H9 (cell line): ENCODE measurements at regions not wholly inside any gene's neighbourhood (a gene's known extent, or its start where the extent isn't known, plus 50 kb on each side); places are given as distances from the start of the nearest gene placed in this dataset.

Experiments
- DNase-seq: peaks from one replicate; pipeline ENCODE4 v3.0.0-alpha.2; 2017
- H2AFZ ChIP-seq: one replicate; pipeline ENCODE4 v1.6.1; 2013; ENCODE audit warnings: mild to moderate bottlenecking, low read length, control low read depth, moderate library complexity
- H2AK5ac ChIP-seq: 2 replicates; pipeline ENCODE4 v1.6.1; 2013; ENCODE audit warnings: low read length, control low read depth, mixed read lengths; ENCODE audit not compliant: insufficient read length
- H2BK120ac ChIP-seq: one replicate; pipeline ENCODE4 v1.6.1; 2013; ENCODE audit warnings: low read depth, mild to moderate bottlenecking, low read length, control low read depth, inconsistent platforms; ENCODE audit not compliant: poor library complexity, severe bottlenecking
- H2BK12ac ChIP-seq: 2 replicates; pipeline ENCODE4 v1.6.1; 2013; ENCODE audit warnings: low read length, control low read depth, mixed read lengths, low read depth; ENCODE audit not compliant: insufficient read length
- H2BK15ac ChIP-seq: 2 replicates; pipeline ENCODE4 v1.6.1; 2013; ENCODE audit warnings: low read depth, low read length, control low read depth
- H2BK20ac ChIP-seq: one replicate; pipeline ENCODE4 v1.6.1; 2013; ENCODE audit warnings: low read depth, mild to moderate bottlenecking, low read length, control low read depth, inconsistent platforms; ENCODE audit not compliant: poor library complexity, severe bottlenecking
- H2BK5ac ChIP-seq: 2 replicates; pipeline ENCODE4 v1.6.1; 2013; ENCODE audit warnings: low read length, control low read depth, mixed read lengths; ENCODE audit not compliant: insufficient read length
- H3K14ac ChIP-seq: 2 replicates; pipeline ENCODE4 v1.6.1; 2013; ENCODE audit warnings: low read length, control low read depth; ENCODE audit not compliant: insufficient read depth
- H3K18ac ChIP-seq: 2 replicates; pipeline ENCODE4 v1.6.1; 2013; ENCODE audit warnings: low read depth, mild to moderate bottlenecking, mixed read lengths, low read length, control low read depth; ENCODE audit not compliant: insufficient read length
- H3K23ac ChIP-seq: 2 replicates; pipeline ENCODE4 v1.6.1; 2013; ENCODE audit warnings: low read length, control low read depth, mixed read lengths, low read depth; ENCODE audit not compliant: insufficient read length
- H3K23me2 ChIP-seq: 2 replicates; pipeline ENCODE4 v1.6.1; 2013; ENCODE audit warnings: low read depth, mild to moderate bottlenecking, mixed read lengths, low read length, control low read depth; ENCODE audit not compliant: insufficient read length, poor library complexity, severe bottlenecking
- H3K27ac ChIP-seq: 2 replicates; pipeline ENCODE4 v1.5.1; 2013; ENCODE audit warnings: low read length, control low read depth, mixed read lengths, low read depth; ENCODE audit not compliant: insufficient read length
- H3K27me3 ChIP-seq: 2 replicates; pipeline ENCODE4 v1.6.1; 2013; ENCODE audit warnings: low read length, control low read depth, inconsistent platforms; ENCODE audit not compliant: insufficient read depth
- H3K4ac ChIP-seq: 2 replicates; pipeline ENCODE4 v1.6.1; 2013; ENCODE audit warnings: low read depth, mild to moderate bottlenecking, control low read depth, inconsistent platforms, low read length, moderate library complexity
- H3K4me1 ChIP-seq: 2 replicates; pipeline ENCODE4 v1.6.1; 2013; ENCODE audit warnings: low read length, control low read depth, inconsistent platforms; ENCODE audit not compliant: insufficient read depth
- H3K4me2 ChIP-seq: 2 replicates; pipeline ENCODE4 v1.6.1; 2013; ENCODE audit warnings: low read length, control low read depth, mixed read lengths; ENCODE audit not compliant: insufficient read length, insufficient read depth
- H3K56ac ChIP-seq: 2 replicates; pipeline ENCODE4 v1.6.1; 2013; ENCODE audit warnings: low read depth, mild to moderate bottlenecking, mixed read lengths, low read length, control low read depth; ENCODE audit not compliant: insufficient read length
- H3K79me1 ChIP-seq: 2 replicates; pipeline ENCODE4 v1.6.1; 2013; ENCODE audit warnings: low read depth, mild to moderate bottlenecking, moderate library complexity, low read length, control low read depth, inconsistent platforms; ENCODE audit not compliant: insufficient read depth, poor library complexity, severe bottlenecking
- H3K79me2 ChIP-seq: 2 replicates; pipeline ENCODE4 v1.6.1; 2013; ENCODE audit warnings: low read length, control low read depth, inconsistent platforms; ENCODE audit not compliant: insufficient read depth
- H3K9ac ChIP-seq: 2 replicates; pipeline ENCODE4 v1.6.1; 2013; ENCODE audit warnings: low read length, control low read depth, mixed read lengths; ENCODE audit not compliant: insufficient read length; ENCODE audit errors: extremely low read depth
- H3K9me3 ChIP-seq: one replicate; pipeline ENCODE4 v1.6.1; 2013; ENCODE audit warnings: low read depth, low read length, inconsistent platforms; ENCODE audit not compliant: control insufficient read depth
- H3T11ph ChIP-seq: one replicate; pipeline ENCODE4 v1.6.1; 2013; ENCODE audit warnings: mild to moderate bottlenecking, low read length, control low read depth, inconsistent platforms
- H4K20me1 ChIP-seq: one replicate; pipeline ENCODE4 v1.6.1; 2013; ENCODE audit not compliant: control insufficient read depth, insufficient read length, insufficient read depth
- H4K5ac ChIP-seq: 2 replicates; pipeline ENCODE4 v1.6.1; 2013; ENCODE audit warnings: low read depth, mild to moderate bottlenecking, mixed read lengths, low read length, control low read depth; ENCODE audit not compliant: insufficient read length
- H4K8ac ChIP-seq: replicated peaks from 2 replicates; pipeline ENCODE4 v1.6.1; 2013; ENCODE audit warnings: low read length, control low read depth, mixed read lengths, low read depth; ENCODE audit not compliant: insufficient read length
- H4K91ac ChIP-seq: 2 replicates; pipeline ENCODE4 v1.6.1; 2013; ENCODE audit warnings: low read depth, mild to moderate bottlenecking, moderate library complexity, mixed read lengths, low read length, control low read depth; ENCODE audit not compliant: insufficient read length
- H3K27ac Mint-ChIP-seq, 3 experiments: 2 replicates in 2 of 3; 3 replicates in 1 of 3; pipeline ENCODE4 v1.8.0; 2020 to 2021; ENCODE audit warnings: mixed read lengths in 3 of 3, mild to moderate bottlenecking in 1 of 3, moderate library complexity in 1 of 3
- H3K27me3 Mint-ChIP-seq: 2 replicates; pipeline ENCODE4 v1.8.0; 2021; ENCODE audit warnings: low read depth, mild to moderate bottlenecking, moderate library complexity, mixed read lengths
- H3K36me3 Mint-ChIP-seq, 3 experiments: 2 replicates in 2 of 3; 3 replicates in 1 of 3; pipeline ENCODE4 v1.8.0; 2020 to 2021; ENCODE audit warnings: low read depth in 3 of 3, mixed read lengths in 3 of 3; ENCODE audit not compliant: insufficient read depth in 1 of 3
- H3K4me1 Mint-ChIP-seq, 2 experiments: 2 replicates each; pipeline ENCODE4 v1.8.0; 2020; ENCODE audit warnings: mixed read lengths in 2 of 2
- H3K4me3 Mint-ChIP-seq, 2 experiments: 2 replicates in 1 of 2; 3 replicates in 1 of 2; pipeline ENCODE4 v1.8.0; 2020 to 2021; ENCODE audit warnings: mild to moderate bottlenecking in 2 of 2, mixed read lengths in 2 of 2, moderate library complexity in 1 of 2
- H3K9me3 Mint-ChIP-seq, 2 experiments: 2 replicates in 1 of 2; 3 replicates in 1 of 2; pipeline ENCODE4 v1.8.0; 2020; ENCODE audit warnings: mild to moderate bottlenecking in 2 of 2, mixed read lengths in 2 of 2, moderate library complexity in 1 of 2
- CTCF ChIP-seq: fragments of 200-600 bp; sonication (generic); conservative IDR thresholded peaks from 3 replicates; pipeline ENCODE4 v1.8.0; 2021; ENCODE audit warnings: antibody characterized with exemption, mild to moderate bottlenecking
- WGBS: extraction: QIAGEN DNeasy Blood & Tissue Kit; methylation state at CpG from one replicate; pipeline ENCODE4 v1.1.7; 2013; ENCODE audit warnings: missing lambda C conversion rate, low lambda C conversion rate, mixed read lengths; ENCODE audit not compliant: insufficient read length; ENCODE audit errors: extremely low coverage; 5-methylcytosine and 5-hydroxymethylcytosine counted together

GRCh38 chr20:19944772-19945459, 72.2 kb upstream of the NAA20 start:
- H4K91ac ChIP-seq, result no peak overlapping the region
- no peak overlapping the region for H3K27ac ChIP-seq
- Mint-ChIP-seq H3K27me3 (no peaks in the 10 kb centered on the region), H3K27ac (no peak overlapping the region), H3K9me3 (no peaks in the 10 kb centered on the region), H3K36me3 (no peaks in the 10 kb centered on the region), H3K4me1 (peaks cover 4% of the 10 kb centered on the region in 2 experiments; a peak in 2 of 4 replicates), H3K4me3 (no peak overlapping the region)
- no peak overlapping the region for H3K4ac ChIP-seq
- no peaks in the 10 kb centered on the region for H3K9me3 ChIP-seq
- H3K4me1 ChIP-seq, result no peaks in the 10 kb centered on the region
- no peak overlapping the region for H2BK20ac ChIP-seq
- H3K27me3 ChIP-seq, result no peaks in the 10 kb centered on the region
- H3K4me2 ChIP-seq, result no peak overlapping the region
- H3K23me2 ChIP-seq, result no peaks in the 10 kb centered on the region
- no peak overlapping the region for H3K56ac ChIP-seq
- H2BK5ac ChIP-seq, result no peak overlapping the region
- no peak overlapping the region for H4K8ac ChIP-seq
- no peaks in the 10 kb centered on the region for H3K79me2 ChIP-seq
- no CpG with 5 or more reads among the region's 4 CpGs for WGBS
- H3T11ph ChIP-seq, result no peak overlapping the region
- H3K23ac ChIP-seq, result no peak overlapping the region
- TF ChIP-seq CTCF, result no peak
- no peak overlapping the region for H3K18ac ChIP-seq
- no peaks in the 10 kb centered on the region for H3K79me1 ChIP-seq
- H2AFZ ChIP-seq, result no peak overlapping the region
- H4K20me1 ChIP-seq, result no peaks in the 10 kb centered on the region
- H2BK12ac ChIP-seq, result no peak overlapping the region
- no peak for DNase-seq
- H2BK15ac ChIP-seq, result no peak overlapping the region
- H3K14ac ChIP-seq, result no peak overlapping the region
- H2BK120ac ChIP-seq, result no peak overlapping the region
- no peak overlapping the region for H2AK5ac ChIP-seq
- no peak overlapping the region for H4K5ac ChIP-seq
- no peak overlapping the region for H3K9ac ChIP-seq
